HepG2 (cell line): ENCODE measurements at regions not wholly inside any gene's neighbourhood (a gene's known extent, or its start where the extent isn't known, plus 50 kb on each side); places are given as distances from the start of the nearest gene placed in this dataset.

ENCODE experiments used
- ATAC-seq: fragments of 200-7000 bp; cut with Tn5 transposase; 3 replicates; pipeline ENCODE4 v1.9.1; 2020; ENCODE audit warnings: mild to moderate bottlenecking, moderate library complexity
- BruUV-seq: library from RNA; stranded (reverse); fragments of 400-500 nt; replicated peaks from 2 replicates; lab custom pipeline; 2021; lab: Mats Ljungman, UMichigan
- CTCF ChIA-PET: fragments of 300-600 bp; formaldehyde crosslinking; extraction: SDS; loops from one replicate; lab custom pipeline; 2021; ENCODE audit warnings: low total read pairs, inconsistent platforms, low intra/inter-chr PET ratio; lab: Yijun Ruan, JAX
- POLR2A ChIA-PET: fragments of 350-600 bp; sonication (Branson Sonifier 250); formaldehyde crosslinking; loops from one replicate; lab custom pipeline; 2020; ENCODE audit warnings: antibody characterized with exemption, inconsistent platforms; lab: Yijun Ruan, JAX
- DNase-seq: peaks from one replicate; pipeline ENCODE4 v3.0.0-alpha.2; 2015; ENCODE audit warnings: low spot score
- FAIRE-seq: peaks from 3 replicates; lab custom pipeline; 2011; peaks lifted over from hg19 to GRCh38; lab: Jason Lieb, UNC
- H2AFZ ChIP-seq: one replicate; pipeline ENCODE4 v1.6.1; 2011; ENCODE audit warnings: low read length, inconsistent platforms
- H3K27ac ChIP-seq: fragments of 300-600 bp; 3 replicates; pipeline ENCODE4 v1.8.0; 2011; ENCODE audit warnings: mixed run types, mild to moderate bottlenecking, mixed read lengths, low read length, inconsistent platforms; ENCODE audit not compliant: insufficient read depth; ENCODE audit errors: extremely low read length
- H3K27me3 ChIP-seq, 2 experiments: fragments of 200-600 bp in 1 of 2; 2 replicates in 1 of 2; 3 replicates in 1 of 2; pipeline versions ENCODE4 v1.6.0 to v1.8.0; 2011; ENCODE audit warnings: low read length in 2 of 2, mild to moderate bottlenecking in 2 of 2, moderate library complexity in 2 of 2, inconsistent platforms in 1 of 2; ENCODE audit not compliant: insufficient read depth in 2 of 2, control insufficient read depth in 1 of 2
- H3K36me3 ChIP-seq, 2 experiments: fragments of 200-600 bp in 1 of 2; replicated peaks in 1 of 2; 2 replicates in 1 of 2; 3 replicates in 1 of 2; pipeline versions ENCODE4 v1.5.1 to v1.8.0; 2011; ENCODE audit warnings: low read length in 2 of 2, inconsistent platforms in 1 of 2; ENCODE audit not compliant: insufficient read depth in 2 of 2, control insufficient read depth in 1 of 2
- H3K4me1 ChIP-seq: 2 replicates; pipeline ENCODE4 v1.5.1; 2012; ENCODE audit warnings: low read length, inconsistent platforms; ENCODE audit not compliant: insufficient read depth
- H3K4me2 ChIP-seq: 2 replicates; pipeline ENCODE4 v1.6.0; 2011; ENCODE audit warnings: low read depth, low read length, inconsistent platforms
- H3K4me3 ChIP-seq, 3 experiments: fragments of 200-600 bp in 1 of 3; sonication (generic), shearing (Covaris generic) in 1 of 3; replicated peaks in 1 of 3; 2 replicates each; pipeline ENCODE4 v1.5.1; 2011 to 2016; ENCODE audit warnings: low read length in 3 of 3, inconsistent platforms in 2 of 3, low read depth in 2 of 3, mild to moderate bottlenecking in 2 of 3, control low read depth in 1 of 3, mixed read lengths in 1 of 3; ENCODE audit not compliant: insufficient read depth in 1 of 3
- H3K79me2 ChIP-seq: one replicate; pipeline ENCODE4 v1.6.1; 2011; ENCODE audit warnings: low read length, inconsistent platforms; ENCODE audit not compliant: insufficient read depth
- H3K9ac ChIP-seq: 2 replicates; pipeline ENCODE4 v1.6.0; 2011; ENCODE audit warnings: mild to moderate bottlenecking, low read depth, low read length, inconsistent platforms; ENCODE audit not compliant: insufficient read depth
- H3K9me3 ChIP-seq: 2 replicates; pipeline ENCODE4 v1.5.1; 2012; ENCODE audit warnings: mild to moderate bottlenecking, low read length
- H4K20me1 ChIP-seq: 2 replicates; pipeline ENCODE4 v1.6.0; 2011; ENCODE audit warnings: inconsistent platforms, mild to moderate bottlenecking, low read length, moderate library complexity; ENCODE audit not compliant: insufficient read depth
- ATF4 ChIP-seq, 2 experiments: fragments of 450-650 bp in 1 of 2; sonication (generic) in 1 of 2; formaldehyde crosslinking; IDR thresholded peaks; 2 replicates each; pipeline versions ENCODE4 v1.5.0 to v1.8.0; 2020 to 2022; ENCODE audit warnings: mild to moderate bottlenecking in 1 of 2, missing genetic modification reagents in 1 of 2
- DRAP1 ChIP-seq: IDR thresholded peaks from 2 replicates; pipeline ENCODE4 v1.6.1; 2016; ENCODE audit warnings: missing genetic modification reagents, missing compliant biosample characterization
- GABPB1 ChIP-seq: IDR thresholded peaks from 2 replicates; pipeline ENCODE4 v1.6.1; 2016; ENCODE audit warnings: mild to moderate bottlenecking, missing genetic modification reagents, moderate library complexity, missing compliant biosample characterization
- MTERF4 ChIP-seq: sonication (generic); formaldehyde crosslinking; IDR thresholded peaks from 2 replicates; pipeline ENCODE4 v1.8.0; 2023; ENCODE audit warnings: mild to moderate bottlenecking, missing genetic modification reagents
- NFE2 ChIP-seq: sonication (generic); formaldehyde crosslinking; IDR thresholded peaks from 2 replicates; pipeline ENCODE4 v1.4.0; 2020; ENCODE audit warnings: missing genetic modification reagents
- PTBP1 ChIP-seq: fragments of 200-400 bp; formaldehyde crosslinking; IDR thresholded peaks from 2 replicates; pipeline ENCODE4 v1.6.1; 2018; ENCODE audit warnings: low read length, low read depth; ENCODE audit not compliant: poor library complexity, severe bottlenecking
- SP5 ChIP-seq: IDR thresholded peaks from 2 replicates; pipeline ENCODE4 v1.6.1; 2016; ENCODE audit warnings: low read depth, borderline replicate concordance
- YEATS4 ChIP-seq: sonication (generic); formaldehyde crosslinking; IDR thresholded peaks from 2 replicates; pipeline ENCODE4 v1.4.0; 2020; ENCODE audit warnings: missing genetic modification reagents, borderline replicate concordance
- ZBTB26 ChIP-seq: IDR thresholded peaks from 2 replicates; pipeline ENCODE4 v1.6.1; 2016; ENCODE audit warnings: missing compliant biosample characterization, missing genetic modification reagents, borderline replicate concordance
- ZC3H4 ChIP-seq: sonication (generic); formaldehyde crosslinking; IDR thresholded peaks from 2 replicates; pipeline ENCODE4 v1.4.0; 2020; ENCODE audit warnings: missing genetic modification reagents, borderline replicate concordance
- ZNF33B ChIP-seq: sonication (generic); formaldehyde crosslinking; IDR thresholded peaks from 2 replicates; pipeline ENCODE4 v1.5.1; 2020; ENCODE audit warnings: mild to moderate bottlenecking, missing genetic modification reagents
- ZNF496 ChIP-seq: sonication (generic); formaldehyde crosslinking; IDR thresholded peaks from 2 replicates; pipeline ENCODE4 v1.8.1; 2023; ENCODE audit warnings: mild to moderate bottlenecking, moderate library complexity, missing genetic modification reagents; ENCODE audit not compliant: insufficient replicate concordance
- WGBS: methylation state at CpG from one replicate; pipeline ENCODE4 v1.1.6; 2017; ENCODE audit warnings: low lambda C conversion rate; 5-methylcytosine and 5-hydroxymethylcytosine counted together
- in situ Hi-C: cut with HindIII; loops from 2 replicates; pipeline ENCODE4 v1.10.0; 2017; ENCODE audit warnings: low pct_unique_long_range_greater_than_20kb; ENCODE audit not compliant: extremely low pct_ligation_motif_present
- intact Hi-C: fragments of 100-400 bp; cut with micrococcal nuclease; formaldehyde crosslinking; loops from one replicate; pipeline ENCODE4 v1.10.0; 2022; ENCODE audit not compliant: unreplicated experiment

- Histone ChIP-seq H3K79me2 (no peaks in the 10 kb centered on the region), H3K27me3 (no peaks in the 10 kb centered on the region), H3K4me3 (no peak overlapping the region), H3K4me1 (no peaks in the 10 kb centered on the region), H3K36me3 (no peaks in the 10 kb centered on the region), H3K4me2 (no peak overlapping the region), H3K9ac (no peak overlapping the region), H3K27ac (no peak overlapping the region), H2AFZ (no peak overlapping the region), H3K9me3 (peaks cover 57% of the 10 kb centered on the region), H4K20me1 (no peaks in the 10 kb centered on the region)
- POLR2A ChIA-PET, result no interaction called here
- 65% methylated on average over 2 of the region's 2 CpGs for WGBS
- intact Hi-C loops (no loop called here), in situ Hi-C loops (loop anchor here (25.0 kb wide), 1 partner anchor 1564 kb away; no protein-coding TSS in a partner anchor)
- TF ChIP-seq DRAP1 (CRISPR knock-in tag), result no peak
- no peak for TF ChIP-seq YEATS4 (CRISPR knock-in tag)
- no peak for TF ChIP-seq PTBP1
- no peak for TF ChIP-seq ZNF496 (CRISPR knock-in tag)
- no peak for TF ChIP-seq ATF4 (CRISPR knock-in tag; IDR thresholded peaks at IDR 0.05)
- TF ChIP-seq ZNF33B (CRISPR knock-in tag), result no peak
- no peak for TF ChIP-seq ZBTB26 (CRISPR knock-in tag)
- no peak for TF ChIP-seq ZC3H4 (CRISPR knock-in tag)
- no peak for TF ChIP-seq GABPB1 (CRISPR knock-in tag)
- TF ChIP-seq SP5 (CRISPR knock-in tag), result no peak
- TF ChIP-seq NFE2, result no peak
- no peak for TF ChIP-seq MTERF4 (CRISPR knock-in tag)
- no TSS peak for BruUV-seq
- DNase-seq, result no peak
- CTCF ChIA-PET, result no interaction called here
- FAIRE-seq, result no peak
- ATAC-seq, result no peak
Measured at GRCh38 chr18:43648002-43648401, 370.7 kb upstream of the SYT4 start.
